GM06990 (cell line): ENCODE measurements at regions not wholly inside any gene's neighbourhood (a gene's known extent, or its start where the extent isn't known, plus 50 kb on each side); places are given as distances from the start of the nearest gene placed in this dataset.

Source experiments
- DNase-seq: peaks from one replicate; pipeline ENCODE4 v3.0.0-alpha.2; 2011; ENCODE audit not compliant: insufficient read length; ENCODE audit errors: extremely low read depth
- H3K27me3 ChIP-seq: replicated peaks from 2 replicates; pipeline ENCODE4 v1.6.0; 2011; ENCODE audit warnings: low read length; ENCODE audit not compliant: control insufficient read depth, insufficient read depth
- H3K36me3 ChIP-seq: 2 replicates; pipeline ENCODE4 v1.5.1; 2011; ENCODE audit warnings: low read length; ENCODE audit not compliant: control insufficient read depth, insufficient read depth
- H3K4me3 ChIP-seq: replicated peaks from 2 replicates; pipeline ENCODE4 v1.5.1; 2011; ENCODE audit warnings: low read depth, mild to moderate bottlenecking, control low read depth, low read length
- TF ChIP-seq, protein P1 (sequence below): IDR thresholded peaks from 2 replicates; pipeline ENCODE4 v1.5.1; 2011; ENCODE audit warnings: low read length, control low read depth, mild to moderate bottlenecking, inconsistent platforms; ENCODE audit not compliant: insufficient read depth, poor library complexity, severe bottlenecking

DNA sequence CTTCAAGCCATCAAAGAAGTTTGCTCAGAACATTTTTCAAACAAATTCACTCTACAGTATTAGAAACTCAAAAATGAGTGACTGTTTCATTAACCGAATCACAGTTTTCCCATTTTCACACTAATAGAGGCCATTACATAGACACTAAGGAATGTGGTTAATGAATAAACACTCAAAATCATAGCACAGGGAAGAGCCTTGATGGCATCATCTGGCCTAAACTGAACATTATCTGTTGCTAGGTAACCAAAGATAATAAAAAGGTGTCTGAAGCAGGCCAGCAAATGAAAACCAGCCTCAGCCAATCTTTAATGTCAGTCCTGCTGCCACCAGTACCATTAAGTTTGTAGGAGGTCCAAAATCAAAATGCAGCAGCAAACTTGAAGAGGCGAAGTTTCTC is 492.4 kb upstream of the STEAP1 start:
- no peaks in the 10 kb centered on the region for H3K36me3 ChIP-seq
- no peak overlapping the region for H3K4me3 ChIP-seq
- no peaks in the 10 kb centered on the region for H3K27me3 ChIP-seq
- TF ChIP-seq, protein P1, sequence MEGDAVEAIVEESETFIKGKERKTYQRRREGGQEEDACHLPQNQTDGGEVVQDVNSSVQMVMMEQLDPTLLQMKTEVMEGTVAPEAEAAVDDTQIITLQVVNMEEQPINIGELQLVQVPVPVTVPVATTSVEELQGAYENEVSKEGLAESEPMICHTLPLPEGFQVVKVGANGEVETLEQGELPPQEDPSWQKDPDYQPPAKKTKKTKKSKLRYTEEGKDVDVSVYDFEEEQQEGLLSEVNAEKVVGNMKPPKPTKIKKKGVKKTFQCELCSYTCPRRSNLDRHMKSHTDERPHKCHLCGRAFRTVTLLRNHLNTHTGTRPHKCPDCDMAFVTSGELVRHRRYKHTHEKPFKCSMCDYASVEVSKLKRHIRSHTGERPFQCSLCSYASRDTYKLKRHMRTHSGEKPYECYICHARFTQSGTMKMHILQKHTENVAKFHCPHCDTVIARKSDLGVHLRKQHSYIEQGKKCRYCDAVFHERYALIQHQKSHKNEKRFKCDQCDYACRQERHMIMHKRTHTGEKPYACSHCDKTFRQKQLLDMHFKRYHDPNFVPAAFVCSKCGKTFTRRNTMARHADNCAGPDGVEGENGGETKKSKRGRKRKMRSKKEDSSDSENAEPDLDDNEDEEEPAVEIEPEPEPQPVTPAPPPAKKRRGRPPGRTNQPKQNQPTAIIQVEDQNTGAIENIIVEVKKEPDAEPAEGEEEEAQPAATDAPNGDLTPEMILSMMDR: no peak
- no peak for DNase-seq

DNA sequence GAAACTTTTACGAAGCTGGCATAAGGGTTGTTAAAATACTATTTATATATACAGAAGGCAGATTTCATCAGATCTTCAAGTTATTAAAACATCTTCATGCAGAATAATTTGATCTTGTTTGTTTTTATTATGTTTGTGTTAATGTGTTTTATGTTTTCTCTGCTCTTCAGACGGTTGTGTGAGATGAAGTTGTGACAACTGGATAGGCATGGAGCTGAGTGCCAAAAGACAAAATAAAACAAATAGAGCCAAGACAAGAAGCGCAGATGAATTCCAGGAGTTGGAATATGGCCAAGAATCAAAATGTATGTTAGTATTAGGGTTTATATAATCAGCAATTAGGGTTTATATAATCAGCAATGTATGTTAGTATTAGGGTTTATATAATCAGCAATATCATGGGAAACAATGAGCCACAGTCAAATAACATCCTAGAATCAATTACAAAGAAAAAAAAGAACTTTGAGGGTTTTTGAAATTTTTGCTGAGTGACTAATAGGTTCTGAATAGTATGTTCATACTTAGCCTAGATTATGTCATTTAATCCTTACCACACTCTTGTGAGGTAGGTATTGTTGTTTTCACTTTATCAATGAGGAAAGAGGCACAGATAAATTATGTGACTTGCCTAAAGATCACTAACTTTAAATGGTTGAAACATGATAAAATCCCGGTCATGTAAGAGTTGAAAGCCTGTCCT is 488.0 kb upstream of the STEAP1 start:
- H3K4me3 ChIP-seq: no peak overlapping the region
- H3K36me3 ChIP-seq: no peaks in the 10 kb centered on the region
- no peak for DNase-seq
- H3K27me3 ChIP-seq: no peaks in the 10 kb centered on the region
- TF ChIP-seq, protein P1: no peak

DNA sequence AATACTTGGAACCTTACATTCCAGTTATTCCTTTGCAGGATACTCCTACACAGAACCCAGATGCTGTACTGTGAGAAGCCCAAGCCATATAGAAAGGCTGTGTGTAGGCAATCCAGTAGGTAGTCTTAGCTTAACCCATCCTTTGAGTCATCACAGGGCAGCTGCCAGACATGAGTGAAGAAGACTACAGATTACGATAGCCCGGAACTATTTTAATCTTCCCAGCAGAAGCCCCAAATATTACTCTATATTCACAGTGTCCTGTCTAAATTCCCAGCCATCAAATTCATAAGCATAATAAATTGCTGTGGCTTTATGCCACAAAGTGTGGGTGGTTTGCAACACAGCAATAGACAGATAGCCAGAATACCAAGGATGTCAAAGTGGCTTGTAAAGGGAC is 474.1 kb upstream of the STEAP1 start:
- no peak for DNase-seq
- Histone ChIP-seq H3K27me3 (no peaks in the 10 kb centered on the region), H3K4me3 (no peak overlapping the region), H3K36me3 (no peaks in the 10 kb centered on the region)
- TF ChIP-seq, protein P1: no peak

DNA sequence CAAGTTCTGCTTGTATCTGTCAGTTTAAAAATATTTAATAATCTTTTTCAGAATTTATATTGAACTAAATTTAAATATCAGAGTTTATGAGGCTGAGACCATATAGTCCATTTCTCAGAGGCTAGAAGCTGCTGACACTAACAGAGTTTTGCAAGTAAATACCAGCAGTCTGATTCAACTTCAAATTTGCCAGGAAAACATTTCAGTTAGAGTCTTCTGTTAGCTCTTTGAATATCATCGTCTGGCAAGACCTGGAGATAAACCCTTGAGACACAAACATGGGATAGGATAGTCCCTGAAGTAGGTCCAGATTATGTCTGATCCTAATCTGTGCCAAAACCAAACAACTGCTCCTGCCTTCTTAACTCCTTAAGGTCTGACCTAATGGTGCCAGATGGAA is 472.8 kb upstream of the STEAP1 start:
- no peak overlapping the region for H3K4me3 ChIP-seq
- no peaks in the 10 kb centered on the region for H3K27me3 ChIP-seq
- H3K36me3 ChIP-seq: no peaks in the 10 kb centered on the region
- TF ChIP-seq, protein P1: no peak
- DNase-seq: no peak

GRCh38 chr7:89685287-89685686 is 469.0 kb upstream of the STEAP1 start:
- H3K4me3 ChIP-seq: no peak overlapping the region
- no peaks in the 10 kb centered on the region for H3K27me3 ChIP-seq
- H3K36me3 ChIP-seq: no peaks in the 10 kb centered on the region
- DNase-seq: no peak
- TF ChIP-seq, protein P1: no peak

- TF ChIP-seq, protein P1: no peak
- no peak overlapping the region for H3K4me3 ChIP-seq
- DNase-seq: no peak
- no peaks in the 10 kb centered on the region for H3K27me3 ChIP-seq
- H3K36me3 ChIP-seq: no peaks in the 10 kb centered on the region
These were observed 467.1 kb upstream of the STEAP1 start for GRCh38 chr7:89687211-89687610.
